SHP77 treated with DMSO at 0.1 percent for 48 hours (cell line): ENCODE measurements at regions not wholly inside any gene's neighbourhood (a gene's known extent, or its start where the extent isn't known, plus 50 kb on each side); places are given as distances from the start of the nearest gene placed in this dataset.
A peak's percentile ranks its signal among the peaks of the same experiment; 100 is the strongest.

Experiments used
- DNase-seq: peaks from one replicate; lab custom pipeline; 2025; lab: John Stamatoyannopoulos, UW

- no peak for DNase-seq
These were observed 970.0 kb upstream of the SLC35B3 start for GRCh38 chr6:9405369-9405768.

DNA sequence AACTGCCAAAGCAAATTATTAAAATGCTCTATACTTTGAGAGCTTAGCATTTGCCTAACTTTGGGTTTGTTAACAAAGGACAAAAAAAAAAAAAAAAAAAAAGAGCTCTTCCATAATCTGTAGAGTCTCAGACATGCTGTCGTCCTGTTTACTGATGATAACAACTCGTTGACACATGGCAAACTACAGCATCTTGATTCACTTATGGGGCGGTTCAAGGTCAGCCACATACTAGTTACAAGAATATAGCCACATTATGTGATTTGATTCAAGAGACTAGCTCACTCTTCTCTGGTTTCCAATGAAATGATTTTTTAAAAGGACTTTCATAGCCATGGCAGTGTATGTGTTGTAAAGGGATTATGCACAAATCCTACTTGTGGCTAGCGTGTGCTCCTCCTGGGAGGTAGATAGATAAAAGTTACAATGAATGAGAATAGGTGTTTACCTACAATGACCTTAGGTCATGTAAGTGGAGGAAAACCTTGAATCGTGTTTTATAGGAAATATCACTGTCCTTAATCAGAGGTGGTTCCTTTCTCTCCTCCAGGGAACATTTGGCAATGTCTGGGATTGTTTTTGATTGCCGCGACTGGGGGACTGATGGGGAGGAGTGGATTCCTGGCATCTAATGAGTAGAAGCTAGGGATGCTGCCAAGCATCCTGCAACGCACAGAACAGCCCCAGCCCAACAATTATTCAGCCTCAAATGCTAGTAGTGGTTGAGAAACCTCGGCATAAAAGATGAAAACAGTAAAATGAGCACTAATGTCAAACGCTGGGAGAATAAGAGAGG is 969.2 kb upstream of the SLC35B3 start:
- DNase-seq = no peak

DNA sequence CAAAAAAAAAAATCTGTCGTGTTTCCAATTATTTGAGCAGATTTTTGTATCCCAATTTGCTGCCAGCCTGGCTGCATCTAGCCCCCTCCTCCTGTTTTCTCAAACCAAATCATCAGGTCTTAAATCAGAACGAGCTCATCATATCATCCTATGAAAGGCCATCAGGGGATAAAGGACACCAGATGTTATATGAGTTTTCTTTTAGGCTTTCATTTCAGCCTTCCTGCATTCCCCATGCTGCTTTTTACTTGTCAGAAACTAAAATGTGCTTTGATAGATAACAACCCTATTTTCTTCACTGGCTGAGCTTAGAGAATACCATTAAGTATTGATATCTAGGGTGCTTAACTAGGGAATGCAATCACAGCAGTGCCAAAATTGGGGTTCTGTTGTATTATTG is 968.4 kb upstream of the SLC35B3 start:
- no peak for DNase-seq

GRCh38 chr6:9401960-9402359 is 966.6 kb upstream of the SLC35B3 start:
- no peak for DNase-seq

GRCh38 chr6:9399916-9400315 is 964.6 kb upstream of the SLC35B3 start:
- DNase-seq = peak; percentile 29

DNA sequence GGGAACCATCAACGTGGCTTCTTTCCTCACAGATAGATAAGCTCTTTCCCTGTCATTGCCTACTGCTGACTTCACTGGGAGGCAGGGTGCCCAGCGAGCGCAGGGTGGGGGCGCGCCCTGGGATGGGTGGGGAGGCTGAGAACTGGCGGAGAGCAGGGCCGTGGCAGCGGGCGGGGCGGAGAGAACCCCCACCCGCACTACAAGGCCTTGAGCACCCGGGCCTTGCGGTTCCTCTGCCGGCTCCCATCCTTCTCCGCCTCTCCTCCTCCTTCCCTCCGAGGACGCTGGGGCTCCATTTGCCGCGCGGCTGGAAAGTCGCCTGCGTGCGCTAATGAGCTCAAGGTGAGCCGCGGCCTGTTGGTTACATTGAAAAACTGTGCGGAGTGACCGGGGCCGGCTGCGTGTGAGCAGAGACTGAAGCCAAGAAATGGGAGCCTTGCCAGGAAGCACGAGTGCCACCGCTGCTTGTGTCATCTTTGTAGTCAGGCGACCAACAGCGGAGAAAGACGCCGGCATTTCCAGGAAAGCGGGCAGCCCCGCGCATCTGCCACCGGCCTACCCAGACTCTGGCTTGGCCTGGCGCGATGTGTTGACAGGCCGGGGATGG is 963.5 kb upstream of the SLC35B3 start:
- peak; percentile 88 for DNase-seq

GRCh38 chr6:9398071-9398766 is 962.9 kb upstream of the SLC35B3 start:
- DNase-seq = peak; percentile 88

GRCh38 chr6:9388596-9388995 is 953.3 kb upstream of the SLC35B3 start:
- no peak for DNase-seq

DNA sequence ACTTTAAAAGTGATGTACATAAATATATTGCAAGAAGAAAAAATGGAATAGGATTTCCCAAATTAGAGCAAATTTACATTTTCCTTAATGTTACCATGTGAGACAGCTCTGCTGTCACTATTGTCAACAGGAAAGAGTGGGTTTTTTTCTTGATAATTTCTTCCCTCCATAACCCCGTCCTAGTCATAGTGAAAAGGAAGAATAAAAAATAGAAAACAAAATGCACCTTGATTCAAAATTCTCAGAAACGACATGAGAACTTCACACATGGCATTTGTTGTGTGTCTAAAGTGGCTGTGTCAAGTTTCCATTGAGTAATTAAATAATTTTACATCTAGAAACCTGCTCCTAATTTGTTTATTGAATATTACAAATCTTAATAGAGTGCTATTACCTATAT is 945.2 kb upstream of the SLC35B3 start:
- DNase-seq = no peak

DNA sequence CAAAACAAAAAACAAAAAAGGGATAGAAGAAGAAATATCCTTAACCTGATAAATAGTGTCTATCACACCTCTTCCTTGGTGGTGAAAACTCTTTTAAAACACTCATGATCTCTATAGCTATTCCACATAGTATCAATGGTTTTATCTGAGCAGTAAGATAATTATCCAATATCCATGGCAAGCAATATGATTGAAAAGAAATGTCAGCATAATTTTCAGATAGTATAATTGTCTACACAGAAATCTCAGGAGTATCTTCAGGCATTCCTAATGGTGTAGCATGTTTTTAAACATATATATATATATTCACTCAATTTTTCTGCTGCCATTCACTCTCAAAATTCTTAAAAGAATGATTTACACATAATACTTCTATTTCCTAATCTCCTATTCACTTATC is 938.0 kb upstream of the SLC35B3 start:
- DNase-seq = no peak

- no peak for DNase-seq
These were observed 935.1 kb upstream of the SLC35B3 start for GRCh38 chr6:9370480-9370879.

DNA sequence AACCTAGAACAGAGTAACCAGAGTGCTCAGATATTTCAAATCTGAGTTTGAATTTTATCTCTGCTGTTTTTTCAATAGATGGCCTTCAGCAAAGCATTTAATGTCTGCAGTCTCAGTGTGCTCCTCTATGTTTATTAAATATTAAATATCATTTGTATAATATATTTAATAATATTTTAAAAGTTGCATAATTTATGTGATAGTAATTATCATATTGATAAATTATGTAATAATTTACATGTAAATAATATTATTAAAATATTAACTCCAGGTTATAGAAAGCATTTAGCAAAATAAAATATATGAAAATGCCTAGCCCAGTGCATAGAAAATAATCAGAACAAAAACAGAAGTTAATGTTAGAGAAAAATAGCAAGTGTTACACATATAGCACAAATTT is 930.0 kb upstream of the SLC35B3 start:
- DNase-seq = no peak

DNA sequence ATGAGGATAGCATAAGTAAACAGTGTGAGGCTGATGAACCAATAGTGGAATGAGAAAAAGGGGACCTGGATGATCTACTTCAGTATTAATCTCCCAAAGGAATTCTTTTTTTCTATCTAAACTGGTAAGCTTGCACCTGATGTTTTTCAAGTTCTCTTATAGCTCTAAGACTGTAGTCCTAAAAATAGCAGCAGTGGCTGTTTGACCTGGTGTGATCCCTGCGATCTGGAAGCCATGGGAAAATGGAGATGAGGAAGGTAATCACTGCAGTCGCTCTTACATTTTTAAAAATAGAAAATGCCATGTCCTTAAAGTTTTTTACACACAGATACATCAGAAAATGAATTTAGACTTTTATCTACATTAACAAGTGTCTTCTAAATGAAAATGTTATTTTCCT is 926.4 kb upstream of the SLC35B3 start:
- no peak for DNase-seq

DNA sequence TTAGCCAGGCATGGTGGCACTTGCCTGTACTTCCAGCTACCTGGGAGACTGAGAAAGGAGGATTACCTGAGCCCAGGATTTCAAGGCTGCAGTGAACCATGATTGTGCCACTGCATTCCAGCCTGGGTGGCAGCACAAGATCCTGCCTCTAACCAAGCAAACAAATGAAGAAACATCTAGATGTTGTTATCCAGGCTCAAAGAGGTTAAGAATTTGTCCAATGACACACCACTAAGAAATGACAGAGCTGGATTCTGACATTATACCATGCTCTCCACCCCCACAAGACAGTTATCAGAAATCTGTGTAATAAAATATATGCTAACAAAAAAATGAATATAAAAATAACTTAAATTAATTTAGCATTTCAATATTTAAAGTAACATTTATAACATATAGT is 925.5 kb upstream of the SLC35B3 start:
- no peak for DNase-seq

- DNase-seq = no peak
These were observed 912.3 kb upstream of the SLC35B3 start for GRCh38 chr6:9347608-9348007.

DNA sequence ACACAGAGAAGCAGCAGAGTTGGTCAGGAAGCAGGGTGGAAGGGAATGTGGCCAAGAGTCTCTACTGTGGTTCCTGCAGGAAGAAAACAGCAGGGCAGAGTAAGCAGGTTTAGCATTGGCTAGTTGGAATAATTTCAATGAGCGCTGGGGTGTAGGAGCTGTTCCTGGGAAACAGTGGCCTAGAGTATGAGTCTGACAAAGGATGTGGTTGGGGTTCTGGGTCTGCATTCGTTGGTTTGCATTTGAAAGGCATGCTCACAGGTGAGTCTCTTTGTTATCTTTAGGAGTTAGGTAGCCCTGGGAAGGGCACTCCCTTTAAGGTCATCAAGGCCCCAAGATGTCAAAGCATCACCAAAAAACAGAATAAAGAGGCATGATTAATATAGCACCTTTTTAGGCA is 911.6 kb upstream of the SLC35B3 start:
- no peak for DNase-seq

DNA sequence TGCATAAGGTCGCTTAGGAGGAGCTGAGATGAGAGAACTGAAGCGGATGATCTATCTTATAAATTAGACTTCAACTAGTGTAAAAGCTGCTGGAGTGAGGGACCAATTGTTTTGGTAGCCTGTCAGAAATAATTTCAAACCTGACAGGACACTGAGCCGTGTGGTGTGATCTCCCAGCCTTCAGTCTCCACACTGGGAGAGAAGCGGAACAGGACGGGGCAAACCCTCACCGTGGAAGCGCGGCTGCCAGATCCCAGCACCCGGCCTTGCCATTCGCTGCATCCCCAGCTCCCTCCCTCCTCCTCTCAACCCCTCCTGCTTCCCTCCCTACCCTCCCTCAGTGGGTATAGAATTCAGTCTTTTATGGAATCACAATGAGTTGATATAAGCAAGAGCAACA is 900.1 kb upstream of the SLC35B3 start:
- no peak for DNase-seq

- DNase-seq = no peak
These were observed 899.6 kb upstream of the SLC35B3 start for GRCh38 chr6:9334979-9335378.

DNA sequence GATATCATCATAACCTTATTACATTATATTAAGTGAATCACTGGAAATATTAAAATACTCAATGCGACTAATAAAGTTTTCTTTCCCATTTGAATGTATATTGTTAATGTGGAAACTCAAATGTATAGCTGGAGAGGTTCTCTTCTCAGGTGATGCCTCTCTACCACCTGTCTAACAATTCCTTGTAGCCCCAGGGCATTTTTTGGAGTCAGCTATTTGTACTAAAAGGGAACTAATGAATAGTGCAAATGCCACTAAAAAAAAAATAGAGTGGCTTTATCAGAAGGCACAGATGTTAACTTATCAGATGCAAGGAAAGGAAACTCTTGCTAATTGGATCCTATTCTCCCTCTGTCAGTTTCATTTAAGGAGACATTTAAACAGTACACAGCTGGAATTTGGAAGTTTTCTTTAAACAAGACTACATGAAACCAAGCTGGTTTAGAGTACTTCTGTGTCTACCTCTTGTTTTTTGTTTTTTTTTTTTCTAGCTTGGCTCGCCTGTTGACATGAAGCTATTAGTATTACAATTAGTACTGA is 897.0 kb upstream of the SLC35B3 start:
- DNase-seq = no peak

GRCh38 chr6:9316831-9317230 is 881.5 kb upstream of the SLC35B3 start:
- DNase-seq = no peak

GRCh38 chr6:9315966-9316650 is 880.8 kb upstream of the SLC35B3 start:
- DNase-seq = no peak

- DNase-seq = no peak
These were observed 872.9 kb upstream of the SLC35B3 start for GRCh38 chr6:9308284-9308683.
